ENCODE measurements at regions not wholly inside any gene's neighbourhood (a gene's known extent, or its start where the extent isn't known, plus 50 kb on each side); places are given as distances from the start of the nearest gene placed in this dataset.
A peak's percentile ranks its signal among the peaks of the same experiment; 100 is the strongest.
"Not testable (repeated sequence)": the region's sequence is repeated elsewhere in the genome, so short reads cannot be mapped to it uniquely, and the experiment has no call there.

- H3K79me2 ChIP-seq (ENCODE audit: insufficient read depth, low read length), result no peaks in the 10 kb centered on the region
- H3K27me3 ChIP-seq (ENCODE audit: insufficient read depth, low read length, poor library complexity), result no peaks in the 10 kb centered on the region
- H3K4me2 ChIP-seq (ENCODE audit: insufficient read depth, low read length), result no peak overlapping the region
- no peaks in the 10 kb centered on the region for H3K36me3 ChIP-seq (ENCODE audit: insufficient read depth, low read length)
- no peak for ATAC-seq (ENCODE audit: insufficient read depth, low read depth)
- no peak overlapping the region for H3K9ac ChIP-seq (ENCODE audit: low read depth, low read length)
- H3K9me3 ChIP-seq (ENCODE audit: insufficient read depth, low read length, severe bottlenecking), result no peaks in the 10 kb centered on the region
- DNase-seq, result no peak
- no peak overlapping the region for H3K27ac ChIP-seq (ENCODE audit: low read length)
- no peak overlapping the region for H2AFZ ChIP-seq (ENCODE audit: low read depth, low read length)
- H4K20me1 ChIP-seq (ENCODE audit: insufficient read depth, low read length), result no peaks in the 10 kb centered on the region
- no peak overlapping the region for H3K4me3 ChIP-seq (ENCODE audit: low read depth in 1 of 2, low read length in 2 of 2)
- no peaks in the 10 kb centered on the region for H3K4me1 ChIP-seq (ENCODE audit: insufficient read depth, low read length)
- TF ChIP-seq EZH2 (IDR thresholded peaks at IDR 0.05; ENCODE audit: borderline replicate concordance, low read depth, low read length, severe bottlenecking), result no peak
- TF ChIP-seq CTCF (IDR thresholded peaks at IDR 0.05; ENCODE audit: borderline replicate concordance, extremely low read depth, low read length, poor library complexity, severe bottlenecking), result no peak
Observed at GRCh38 chr11:42996421-42997307, 315.1 kb upstream of the API5 start.

DNA sequence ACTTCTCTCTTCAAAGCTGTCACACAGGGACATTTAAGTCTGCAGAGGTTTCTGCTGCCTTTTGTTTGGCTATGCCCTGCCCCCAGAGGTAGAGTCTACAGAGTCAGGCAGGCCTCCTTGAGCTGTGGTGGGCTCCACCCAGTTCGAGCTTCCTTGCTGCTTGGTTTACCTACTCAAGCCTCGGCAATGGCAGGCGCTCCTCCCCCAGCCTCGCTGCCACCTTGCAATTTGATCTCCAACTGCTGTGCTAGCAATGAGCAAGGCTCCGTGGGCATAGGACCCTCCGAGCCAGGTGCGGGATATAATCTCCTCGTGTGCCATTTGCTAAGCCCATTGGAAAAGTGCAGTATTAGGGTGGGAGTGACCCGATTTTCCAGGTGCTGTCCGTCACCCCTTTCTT lies 306.9 kb upstream of the API5 start:
- not testable (repeated sequence) for ATAC-seq (ENCODE audit: insufficient read depth, low read depth); H3K36me3 ChIP-seq (ENCODE audit: insufficient read depth, low read length); H3K79me2 ChIP-seq (ENCODE audit: insufficient read depth, low read length); H3K27me3 ChIP-seq (ENCODE audit: insufficient read depth, low read length, poor library complexity); DNase-seq; H3K4me3 ChIP-seq (ENCODE audit: low read depth in 1 of 2, low read length in 2 of 2); H3K27ac ChIP-seq (ENCODE audit: low read length); H2AFZ ChIP-seq (ENCODE audit: low read depth, low read length); H3K4me1 ChIP-seq (ENCODE audit: insufficient read depth, low read length); H3K9me3 ChIP-seq (ENCODE audit: insufficient read depth, low read length, severe bottlenecking); H3K9ac ChIP-seq (ENCODE audit: low read depth, low read length); H3K4me2 ChIP-seq (ENCODE audit: insufficient read depth, low read length); H4K20me1 ChIP-seq (ENCODE audit: insufficient read depth, low read length)

- TF ChIP-seq CTCF (IDR thresholded peaks at IDR 0.05; ENCODE audit: borderline replicate concordance, extremely low read depth, low read length, poor library complexity, severe bottlenecking) (no peak), EZH2 (IDR thresholded peaks at IDR 0.05; ENCODE audit: borderline replicate concordance, low read depth, low read length, severe bottlenecking) (no peak)
- DNase-seq (no peak), ATAC-seq (ENCODE audit: insufficient read depth, low read depth) (peak; percentile 40; the same call in 1 of the 3 replicates)
- Histone ChIP-seq H3K4me1 (ENCODE audit: insufficient read depth, low read length) (no peaks in the 10 kb centered on the region), H3K27me3 (ENCODE audit: insufficient read depth, low read length, poor library complexity) (no peaks in the 10 kb centered on the region), H3K4me3 (ENCODE audit: low read depth in 1 of 2, low read length in 2 of 2) (no peak overlapping the region), H3K9me3 (ENCODE audit: insufficient read depth, low read length, severe bottlenecking) (no peaks in the 10 kb centered on the region), H3K4me2 (ENCODE audit: insufficient read depth, low read length) (no peak overlapping the region), H3K27ac (ENCODE audit: low read length) (no peak overlapping the region), H4K20me1 (ENCODE audit: insufficient read depth, low read length) (no peaks in the 10 kb centered on the region), H2AFZ (ENCODE audit: low read depth, low read length) (no peak overlapping the region), H3K79me2 (ENCODE audit: insufficient read depth, low read length) (no peaks in the 10 kb centered on the region), H3K9ac (ENCODE audit: low read depth, low read length) (no peak overlapping the region), H3K36me3 (ENCODE audit: insufficient read depth, low read length) (no peaks in the 10 kb centered on the region)
Observed at GRCh38 chr11:43010042-43010441, 301.8 kb upstream of the API5 start.

DNA sequence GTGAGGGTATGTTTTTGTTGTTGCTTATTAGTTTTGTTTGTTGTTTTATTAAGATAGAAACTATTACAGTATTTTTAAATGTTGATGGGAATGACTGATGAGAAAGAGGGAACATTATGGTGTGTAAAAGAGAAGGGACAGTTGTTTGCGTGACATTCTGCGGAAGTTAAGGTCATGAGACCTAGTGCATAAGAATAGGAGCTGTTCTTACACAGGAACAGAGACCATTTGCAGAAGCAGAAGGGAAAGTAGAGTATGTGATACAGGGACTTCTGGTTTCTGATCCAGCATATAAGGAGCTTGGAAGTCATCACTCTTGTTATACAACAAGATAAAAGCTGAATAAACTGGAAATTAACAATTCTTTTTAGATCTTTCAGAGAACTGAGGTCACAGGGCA lies 299.2 kb upstream of the API5 start:
- H4K20me1 ChIP-seq (ENCODE audit: insufficient read depth, low read length), result no peaks in the 10 kb centered on the region
- no peak overlapping the region for H3K9ac ChIP-seq (ENCODE audit: low read depth, low read length)
- H3K27me3 ChIP-seq (ENCODE audit: insufficient read depth, low read length, poor library complexity), result no peaks in the 10 kb centered on the region
- no peaks in the 10 kb centered on the region for H3K36me3 ChIP-seq (ENCODE audit: insufficient read depth, low read length)
- H3K9me3 ChIP-seq (ENCODE audit: insufficient read depth, low read length, severe bottlenecking), result no peaks in the 10 kb centered on the region
- no peak overlapping the region for H3K4me3 ChIP-seq (ENCODE audit: low read depth in 1 of 2, low read length in 2 of 2)
- no peak for ATAC-seq (ENCODE audit: insufficient read depth, low read depth)
- H3K79me2 ChIP-seq (ENCODE audit: insufficient read depth, low read length), result no peaks in the 10 kb centered on the region
- H3K4me1 ChIP-seq (ENCODE audit: insufficient read depth, low read length), result no peaks in the 10 kb centered on the region
- no peak overlapping the region for H2AFZ ChIP-seq (ENCODE audit: low read depth, low read length)
- no peak for DNase-seq
- no peak overlapping the region for H3K27ac ChIP-seq (ENCODE audit: low read length)
- TF ChIP-seq CTCF (IDR thresholded peaks at IDR 0.05; ENCODE audit: borderline replicate concordance, extremely low read depth, low read length, poor library complexity, severe bottlenecking), result no peak
- no peak for TF ChIP-seq EZH2 (IDR thresholded peaks at IDR 0.05; ENCODE audit: borderline replicate concordance, low read depth, low read length, severe bottlenecking)
- no peak overlapping the region for H3K4me2 ChIP-seq (ENCODE audit: insufficient read depth, low read length)

Data from DND-41 (cell line).